ENCODE measurements at regions not wholly inside any gene's neighbourhood (a gene's known extent, or its start where the extent isn't known, plus 50 kb on each side); places are given as distances from the start of the nearest gene placed in this dataset.

DNA sequence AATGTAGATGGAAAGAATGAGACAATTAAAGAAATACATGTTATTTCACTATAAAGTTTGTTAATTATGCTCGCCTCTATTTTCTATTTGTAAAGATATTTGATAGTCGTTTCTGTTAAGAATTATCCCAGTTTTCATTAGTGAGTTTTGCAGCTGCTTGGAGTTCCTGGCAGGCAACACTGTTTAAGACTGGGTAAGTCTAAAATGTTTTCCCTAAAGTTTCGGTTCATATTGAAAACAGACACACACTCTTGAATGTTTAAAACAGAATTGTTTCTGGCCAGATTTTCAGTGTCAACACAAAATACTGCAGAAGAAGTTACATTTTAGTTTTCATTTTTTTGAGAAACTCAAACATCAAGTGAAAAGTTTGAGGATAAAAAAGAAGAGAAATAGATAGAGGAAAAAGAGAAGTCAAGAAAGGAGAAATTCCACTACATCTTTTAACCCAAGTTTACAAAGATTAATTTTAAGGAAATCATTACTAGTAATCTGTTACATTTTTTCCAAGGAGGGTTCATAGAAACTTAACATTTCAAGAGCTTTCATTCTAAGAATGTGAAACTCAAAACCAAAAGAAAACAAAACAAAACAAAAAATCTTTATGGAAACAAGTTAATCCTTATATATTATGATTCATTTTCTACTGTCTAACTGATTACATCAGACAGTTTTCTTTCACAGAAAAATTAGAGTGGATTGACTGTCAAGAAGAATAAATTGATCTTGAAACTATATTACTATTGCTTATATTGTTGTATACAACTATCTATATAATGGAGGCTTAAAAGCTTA, 305.5 kb downstream of the FAT4 start:
- TF ChIP-seq POLR2A (IDR thresholded peaks at IDR 0.05; ENCODE audit: low read depth, low read length): no peak
- no peak for TF ChIP-seq TAF1 (IDR thresholded peaks at IDR 0.05; ENCODE audit: low read depth, low read length)
